HG03378 (cell line): ENCODE measurements at regions not wholly inside any gene's neighbourhood (a gene's known extent, or its start where the extent isn't known, plus 50 kb on each side); places are given as distances from the start of the nearest gene placed in this dataset.

Experiments
- ATAC-seq: cut with Tn5 transposase; IDR thresholded peaks from one replicate; pipeline ENCODE4 v1.9.1; 2021; ENCODE audit warnings: mild to moderate bottlenecking, moderate library complexity; ENCODE audit not compliant: unreplicated experiment

GRCh38 chr5:175116466-175117048 lies 327.4 kb downstream of the DRD1 start:
- no peak for ATAC-seq

GRCh38 chr5:175115831-175116230 lies 328.2 kb downstream of the DRD1 start:
- no peak for ATAC-seq

GRCh38 chr5:175113947-175114346 lies 330.0 kb downstream of the DRD1 start:
- ATAC-seq, result no peak

- no peak for ATAC-seq
These were observed 334.8 kb downstream of the DRD1 start for GRCh38 chr5:175109058-175109755.

- no peak for ATAC-seq
These were observed 336.1 kb downstream of the DRD1 start for GRCh38 chr5:175107865-175108264.

GRCh38 chr5:175107028-175107588 lies 336.9 kb downstream of the DRD1 start:
- no peak for ATAC-seq

GRCh38 chr5:175104677-175105076 lies 339.3 kb downstream of the DRD1 start:
- no peak for ATAC-seq

- ATAC-seq, result no peak
These were observed 340.2 kb downstream of the DRD1 start for GRCh38 chr5:175103746-175104145.

- no peak for ATAC-seq
These were observed 341.3 kb downstream of the DRD1 start for GRCh38 chr5:175102717-175103116.

- no peak for ATAC-seq
These were observed 345.7 kb downstream of the DRD1 start for GRCh38 chr5:175098301-175098700.

GRCh38 chr5:175096469-175097165 lies 347.4 kb downstream of the DRD1 start:
- ATAC-seq, result no peak

- no peak for ATAC-seq
These were observed 349.5 kb downstream of the DRD1 start for GRCh38 chr5:175094461-175094860.

- ATAC-seq, result no peak
These were observed 351.3 kb downstream of the DRD1 start for GRCh38 chr5:175092691-175093090.

GRCh38 chr5:175088963-175089362 lies 355.0 kb downstream of the DRD1 start:
- no peak for ATAC-seq

GRCh38 chr5:175082866-175083590 lies 358.6 kb downstream of the MSX2 start:
- no peak for ATAC-seq

- ATAC-seq, result no peak
These were observed 358.0 kb downstream of the MSX2 start for GRCh38 chr5:175082346-175082745.

- no peak for ATAC-seq
These were observed 355.3 kb downstream of the MSX2 start for GRCh38 chr5:175079707-175080106.

GRCh38 chr5:175070283-175070682 lies 345.9 kb downstream of the MSX2 start:
- no peak for ATAC-seq

- no peak for ATAC-seq
These were observed 335.9 kb downstream of the MSX2 start for GRCh38 chr5:175060257-175060656.

- ATAC-seq, result no peak
These were observed 335.4 kb downstream of the MSX2 start for GRCh38 chr5:175059687-175060211.

- no peak for ATAC-seq
These were observed 332.4 kb downstream of the MSX2 start for GRCh38 chr5:175056831-175057230.
